ENCODE measurements at regions not wholly inside any gene's neighbourhood (a gene's known extent, or its start where the extent isn't known, plus 50 kb on each side); places are given as distances from the start of the nearest gene placed in this dataset.

DNA sequence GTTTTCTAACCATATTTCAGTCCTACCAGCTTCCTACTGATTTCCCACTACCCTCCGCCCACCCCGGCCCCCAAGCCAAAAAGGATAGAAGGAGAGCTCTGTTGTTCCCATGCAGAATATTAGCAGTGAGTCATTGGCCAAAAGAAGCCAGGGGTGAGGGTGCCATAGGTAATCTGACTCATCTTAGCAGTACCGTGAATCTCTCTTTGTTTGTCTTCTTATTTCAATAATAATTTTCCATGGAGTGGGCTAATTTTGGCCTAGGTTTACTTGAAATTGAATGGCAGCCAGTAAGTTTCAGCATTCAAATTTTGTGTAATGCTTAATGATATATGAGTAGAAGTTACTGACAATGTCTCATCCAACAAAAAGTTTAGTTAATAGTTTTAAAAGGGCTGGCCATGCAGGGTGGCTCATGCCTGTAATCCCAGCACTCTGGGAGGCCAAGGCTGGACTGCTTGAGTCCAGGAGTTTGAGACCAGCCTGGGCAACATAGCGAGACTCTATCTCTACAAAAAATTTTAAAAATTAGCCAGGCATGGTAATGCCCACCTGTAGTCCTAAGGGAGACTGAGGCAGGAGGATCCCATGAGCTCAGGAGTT, 74.2 kb downstream of the C9orf152 start:
- peak; percentile 78 for DNase-seq (ENCODE audit: low read depth)

GRCh38 chr9:110135846-110136245, 72.1 kb downstream of the C9orf152 start:
- no peak for DNase-seq (ENCODE audit: low read depth)

DNA sequence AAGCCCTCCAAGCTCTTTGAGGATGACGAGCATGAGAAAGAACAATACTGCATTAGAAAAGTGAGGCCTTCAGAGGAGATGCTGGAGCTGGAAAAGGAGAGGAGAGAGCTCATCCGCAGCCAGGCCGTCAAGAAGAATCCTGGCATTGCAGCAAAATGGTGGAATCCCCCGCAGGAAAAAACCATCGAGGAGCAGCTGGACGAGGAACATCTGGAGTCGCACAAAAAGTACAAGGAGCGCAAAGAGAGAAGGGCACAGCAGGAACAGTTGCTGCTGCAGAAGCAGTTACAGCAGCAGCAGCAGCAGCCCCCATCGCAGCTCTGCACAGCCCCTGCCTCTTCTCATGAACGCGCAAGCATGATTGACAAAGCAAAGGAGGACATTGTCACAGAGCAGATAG, 71.2 kb downstream of the C9orf152 start:
- DNase-seq (ENCODE audit: low read depth), result no peak

- DNase-seq (ENCODE audit: low read depth), result no peak
Measured at GRCh38 chr9:110140276-110140675, 67.7 kb downstream of the C9orf152 start.

DNA sequence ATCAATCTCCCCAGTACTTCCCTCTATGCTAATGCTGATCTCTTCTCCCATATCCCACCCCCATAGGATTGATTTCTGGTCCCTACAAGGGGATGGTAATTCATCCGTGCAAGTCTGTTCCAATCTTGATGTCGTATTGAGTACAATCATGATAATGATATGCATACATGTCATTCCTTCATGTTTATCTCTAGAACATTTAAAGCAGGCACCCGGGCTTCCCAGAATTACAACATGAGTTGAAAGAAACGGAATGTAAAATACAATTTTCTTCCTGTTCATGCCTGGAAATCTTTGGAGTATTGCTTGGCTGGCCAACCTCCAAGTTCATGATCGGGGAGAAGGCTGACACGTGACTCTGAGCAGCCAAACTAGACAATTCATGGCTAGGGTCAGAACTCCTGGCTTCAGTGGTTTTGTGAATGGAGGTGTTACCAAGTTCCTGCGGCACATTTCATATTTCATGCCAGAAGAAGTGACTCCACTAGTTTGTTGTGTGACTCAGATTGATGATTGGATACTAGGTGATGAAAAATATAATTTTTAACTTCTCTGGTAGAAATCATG, 66.6 kb downstream of the C9orf152 start:
- peak; percentile 82 for DNase-seq (ENCODE audit: low read depth)

DNA sequence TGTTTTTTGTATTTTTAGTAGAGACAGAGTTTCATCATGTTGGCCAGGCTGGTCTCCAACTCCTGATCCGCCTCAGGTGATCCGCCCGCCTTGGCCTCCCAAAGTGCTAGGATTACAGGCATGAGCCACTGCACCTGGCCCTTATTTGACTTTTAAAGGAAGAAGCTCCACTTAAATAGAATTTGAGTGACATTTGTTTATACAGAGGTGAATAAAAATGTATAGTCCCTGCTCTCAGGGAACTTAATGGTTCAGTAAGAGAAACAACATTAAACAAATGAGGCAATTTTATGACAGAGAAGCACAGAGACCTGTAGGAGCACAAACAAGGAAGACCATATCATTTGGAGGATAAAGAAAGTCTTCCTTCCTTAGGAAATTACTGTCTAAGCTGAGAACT, 65.7 kb downstream of the C9orf152 start:
- DNase-seq (ENCODE audit: low read depth), result no peak

DNA sequence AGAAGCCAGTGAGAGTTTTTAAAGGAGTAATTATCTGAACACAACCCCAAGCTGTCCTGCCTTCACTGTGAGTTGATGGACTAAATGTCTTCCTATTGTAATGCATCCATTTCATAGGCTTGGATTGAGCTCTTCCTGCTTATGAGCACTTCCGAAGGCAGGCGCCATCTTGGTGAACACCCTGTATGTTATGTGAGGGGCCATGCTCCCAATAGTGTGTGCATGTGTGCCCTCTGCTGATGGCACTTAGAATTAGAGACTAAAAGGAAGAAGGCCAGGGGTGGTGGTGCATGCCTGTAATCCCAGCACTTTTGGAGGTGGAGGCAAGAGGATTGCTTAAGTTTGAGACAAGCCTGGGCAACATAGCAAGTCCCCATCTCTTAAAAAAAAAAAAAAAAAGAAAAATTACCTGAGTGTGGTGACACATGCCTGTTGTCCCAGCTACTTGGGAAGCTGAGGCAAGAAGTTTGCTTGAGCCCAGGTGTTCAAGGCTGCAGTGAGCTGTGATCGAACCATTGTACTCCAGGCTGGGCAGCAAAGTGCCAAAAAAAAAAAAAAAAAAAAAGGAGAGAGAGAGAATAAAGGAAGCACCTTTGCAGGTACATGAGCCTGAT, 65.0 kb downstream of the C9orf152 start:
- peak; percentile 34 for DNase-seq (ENCODE audit: low read depth)

DNA sequence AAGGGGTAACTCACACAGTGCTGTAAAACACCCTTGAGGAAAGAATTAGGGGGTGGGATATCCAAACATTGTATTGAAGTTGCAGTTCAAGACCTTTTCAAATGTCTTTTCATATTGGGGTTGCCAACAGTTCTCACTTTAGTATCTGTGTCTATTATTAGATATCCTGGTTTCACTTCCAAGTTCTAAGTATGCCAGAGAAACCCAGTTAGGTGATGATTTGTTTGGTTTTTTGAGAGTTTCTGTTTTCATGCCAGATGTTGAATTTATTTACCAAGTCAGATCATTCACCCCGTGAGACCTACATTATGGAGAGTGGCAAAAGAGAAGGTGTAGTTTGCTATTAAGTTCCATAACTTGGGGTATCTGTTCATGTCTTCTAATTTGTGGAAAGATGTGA, 64.5 kb downstream of the C9orf152 start:
- no peak for DNase-seq (ENCODE audit: low read depth)

DNA sequence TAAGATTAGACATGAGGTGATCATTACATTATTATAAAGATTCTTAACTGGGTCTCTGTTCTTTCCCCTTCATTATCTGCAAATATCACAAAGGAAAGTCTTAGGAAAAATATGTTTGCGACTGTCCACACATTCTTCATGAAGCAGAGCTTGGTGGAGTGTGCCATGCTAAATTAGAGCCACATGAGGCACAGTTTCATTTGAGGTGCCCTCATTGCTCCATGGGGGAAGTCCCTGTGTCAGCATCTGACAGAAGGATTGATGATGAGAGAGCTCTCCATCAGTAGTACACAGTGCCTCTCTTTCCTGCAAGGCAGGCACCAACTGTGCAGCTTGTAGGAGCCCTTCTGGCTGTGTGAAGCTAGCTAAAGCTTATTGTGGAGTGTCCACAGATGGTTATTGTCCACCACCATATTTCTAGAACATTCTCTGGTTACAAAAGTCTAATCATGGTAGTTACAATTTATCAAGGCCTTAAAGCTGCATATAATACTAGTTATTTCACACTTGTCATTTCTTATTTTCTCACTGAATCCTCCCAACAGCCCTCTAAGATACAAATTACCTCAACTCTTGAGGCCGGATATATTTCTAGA, 63.9 kb downstream of the C9orf152 start:
- DNase-seq (ENCODE audit: low read depth), result no peak

DNA sequence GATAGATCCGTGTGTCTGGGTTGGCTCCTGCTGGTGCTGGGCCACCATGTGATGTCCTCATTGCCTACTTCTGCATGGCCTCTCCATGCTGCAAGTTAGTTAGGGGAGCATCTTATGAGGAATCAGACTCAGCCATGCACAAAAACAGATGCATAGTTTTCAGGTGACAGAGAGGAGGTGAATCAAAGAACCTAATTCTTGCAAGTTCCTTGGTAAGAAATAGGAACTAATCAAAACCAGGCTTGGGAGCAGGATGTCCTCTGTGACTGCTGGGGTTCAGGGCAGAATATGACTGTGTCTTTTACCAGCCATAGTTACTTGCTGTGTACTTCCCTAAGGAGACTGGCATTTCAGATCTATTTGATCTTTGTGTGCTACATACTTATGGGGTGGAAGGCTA, 61.6 kb downstream of the C9orf152 start:
- DNase-seq (ENCODE audit: low read depth), result no peak

GRCh38 chr9:110148384-110148783, 59.6 kb downstream of the C9orf152 start:
- no peak for DNase-seq (ENCODE audit: low read depth)

DNA sequence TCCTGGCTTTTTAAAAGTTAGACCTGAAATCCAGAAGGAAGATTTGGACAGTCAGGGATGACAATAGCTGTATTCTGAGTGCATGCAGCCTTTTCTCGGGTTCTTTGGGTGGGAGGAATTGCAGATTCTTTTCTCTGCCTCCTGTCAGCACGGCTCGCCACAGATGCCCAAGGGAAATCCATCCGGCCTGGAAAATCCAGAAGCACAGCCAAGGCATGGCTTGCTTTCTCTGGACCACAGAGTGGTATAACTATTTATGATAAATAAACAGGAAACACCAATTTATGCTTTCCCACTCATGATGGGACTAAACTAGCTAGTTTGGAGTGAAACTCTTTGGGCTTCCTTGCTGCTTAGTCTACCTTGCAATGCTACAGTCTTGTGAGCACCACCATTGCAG, 59.1 kb downstream of the C9orf152 start:
- DNase-seq (ENCODE audit: low read depth), result no peak
